ENCODE measurements at regions not wholly inside any gene's neighbourhood (a gene's known extent, or its start where the extent isn't known, plus 50 kb on each side); places are given as distances from the start of the nearest gene placed in this dataset.

- TF ChIP-seq PRDM4 (tag by site-specific recombination; IDR thresholded peaks at IDR 0.05) (no peak), KLF1 (tag by site-specific recombination; IDR thresholded peaks at IDR 0.05) (no peak), SP2 (tag by site-specific recombination; IDR thresholded peaks at IDR 0.05) (no peak), ZNF266 (tag by site-specific recombination; IDR thresholded peaks at IDR 0.05; ENCODE audit: low read depth) (no peak), ZNF114 (tag by site-specific recombination; IDR thresholded peaks at IDR 0.05) (no peak), GFI1B (tag by site-specific recombination; IDR thresholded peaks at IDR 0.05) (no peak), ZNF433 (tag by site-specific recombination; IDR thresholded peaks at IDR 0.05; ENCODE audit: low read depth) (no peak)
- TF ChIP-seq, protein P1, sequence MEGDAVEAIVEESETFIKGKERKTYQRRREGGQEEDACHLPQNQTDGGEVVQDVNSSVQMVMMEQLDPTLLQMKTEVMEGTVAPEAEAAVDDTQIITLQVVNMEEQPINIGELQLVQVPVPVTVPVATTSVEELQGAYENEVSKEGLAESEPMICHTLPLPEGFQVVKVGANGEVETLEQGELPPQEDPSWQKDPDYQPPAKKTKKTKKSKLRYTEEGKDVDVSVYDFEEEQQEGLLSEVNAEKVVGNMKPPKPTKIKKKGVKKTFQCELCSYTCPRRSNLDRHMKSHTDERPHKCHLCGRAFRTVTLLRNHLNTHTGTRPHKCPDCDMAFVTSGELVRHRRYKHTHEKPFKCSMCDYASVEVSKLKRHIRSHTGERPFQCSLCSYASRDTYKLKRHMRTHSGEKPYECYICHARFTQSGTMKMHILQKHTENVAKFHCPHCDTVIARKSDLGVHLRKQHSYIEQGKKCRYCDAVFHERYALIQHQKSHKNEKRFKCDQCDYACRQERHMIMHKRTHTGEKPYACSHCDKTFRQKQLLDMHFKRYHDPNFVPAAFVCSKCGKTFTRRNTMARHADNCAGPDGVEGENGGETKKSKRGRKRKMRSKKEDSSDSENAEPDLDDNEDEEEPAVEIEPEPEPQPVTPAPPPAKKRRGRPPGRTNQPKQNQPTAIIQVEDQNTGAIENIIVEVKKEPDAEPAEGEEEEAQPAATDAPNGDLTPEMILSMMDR (tag by site-specific recombination; IDR thresholded peaks at IDR 0.05) = no peak
Observed at GRCh38 chr10:126781450-126782216, 111.1 kb upstream of the C10orf90 start.
